ENCODE measurements at regions not wholly inside any gene's neighbourhood (a gene's known extent, or its start where the extent isn't known, plus 50 kb on each side); places are given as distances from the start of the nearest gene placed in this dataset.
"Not testable (repeated sequence)": the region's sequence is repeated elsewhere in the genome, so short reads cannot be mapped to it uniquely, and the experiment has no call there.

GRCh38 chr2:142756430-142756829 is 121.0 kb upstream of the KYNU start:
- DNase-seq, result no peak

GRCh38 chr2:142755191-142755590 is 122.3 kb upstream of the KYNU start:
- DNase-seq, result no peak

GRCh38 chr2:142754182-142754581 is 123.3 kb upstream of the KYNU start:
- DNase-seq, result no peak

GRCh38 chr2:142750858-142751257 is 126.6 kb upstream of the KYNU start:
- DNase-seq, result no peak

GRCh38 chr2:142748559-142749099 is 128.8 kb upstream of the KYNU start:
- DNase-seq, result no peak

GRCh38 chr2:142745691-142746090 is 131.8 kb upstream of the KYNU start:
- DNase-seq, result no peak

- no peak for DNase-seq
Measured at GRCh38 chr2:142742371-142743214, 134.9 kb upstream of the KYNU start.

GRCh38 chr2:142741764-142742269 is 135.6 kb upstream of the KYNU start:
- DNase-seq, result no peak

- DNase-seq, result no peak
Measured at GRCh38 chr2:142734770-142735169, 142.7 kb upstream of the KYNU start.

GRCh38 chr2:142734231-142734630 is 143.2 kb upstream of the KYNU start:
- DNase-seq, result no peak

GRCh38 chr2:142729814-142730213 is 147.7 kb upstream of the KYNU start:
- DNase-seq, result not testable (repeated sequence)

GRCh38 chr2:142727821-142728478 is 149.5 kb upstream of the KYNU start:
- not testable (repeated sequence) for DNase-seq

GRCh38 chr2:142725386-142725785 is 152.1 kb upstream of the KYNU start:
- DNase-seq, result no peak

GRCh38 chr2:142724713-142725349 is 152.6 kb upstream of the KYNU start:
- DNase-seq, result no peak

- DNase-seq, result no peak
Measured at GRCh38 chr2:142724186-142724585, 153.3 kb upstream of the KYNU start.

- DNase-seq, result no peak
Measured at GRCh38 chr2:142723236-142723635, 154.2 kb upstream of the KYNU start.

GRCh38 chr2:142722569-142722968 is 154.9 kb upstream of the KYNU start:
- no peak for DNase-seq

GRCh38 chr2:142722086-142722485 is 155.4 kb upstream of the KYNU start:
- DNase-seq, result no peak

- no peak for DNase-seq
Measured at GRCh38 chr2:142721015-142721414, 156.4 kb upstream of the KYNU start.

GRCh38 chr2:142718576-142719155 is 158.8 kb upstream of the KYNU start:
- no peak for DNase-seq

GRCh38 chr2:142716463-142717242 is 160.8 kb upstream of the KYNU start:
- no peak for DNase-seq

GRCh38 chr2:142714600-142714999 is 162.9 kb upstream of the KYNU start:
- no peak for DNase-seq
